ENCODE measurements at regions not wholly inside any gene's neighbourhood (a gene's known extent, or its start where the extent isn't known, plus 50 kb on each side); places are given as distances from the start of the nearest gene placed in this dataset.

DNA sequence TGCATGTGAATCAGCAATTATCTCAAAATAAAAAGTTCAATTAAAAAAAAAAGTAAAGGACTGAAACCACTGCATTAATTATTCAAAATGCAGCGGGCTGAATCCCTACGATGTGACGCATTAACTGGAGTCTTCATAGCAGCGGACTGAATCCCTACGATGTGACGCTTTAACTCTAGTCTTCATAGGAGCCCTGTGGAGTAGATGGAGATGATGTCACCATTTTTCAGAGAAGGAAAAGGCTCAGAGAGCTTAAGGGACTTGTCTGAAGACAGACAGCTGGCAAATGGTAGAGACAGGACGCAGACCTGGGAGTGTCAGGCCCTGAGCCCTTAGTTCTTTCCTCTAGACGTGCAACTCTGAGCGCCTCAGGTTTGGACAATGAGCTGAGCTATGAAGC, 168.0 kb upstream of the MYL2 start:
- H3K9me3 ChIP-seq, result no peaks in the 10 kb centered on the region
- H3K36me3 ChIP-seq, result no peaks in the 10 kb centered on the region
- no peaks in the 10 kb centered on the region for H3K4me1 ChIP-seq
- TF ChIP-seq POLR2A (IDR thresholded peaks at IDR 0.05) (no peak), EP300 (IDR thresholded peaks at IDR 0.05) (no peak), POLR2AphosphoS5 (IDR thresholded peaks at IDR 0.05) (no peak), CTCF (IDR thresholded peaks at IDR 0.05) (no peak)
- H3K27me3 ChIP-seq, result no peaks in the 10 kb centered on the region
- no peak overlapping the region for H3K27ac ChIP-seq
- no peak overlapping the region for H3K4me3 ChIP-seq
- ATAC-seq (ENCODE audit: low FRiP score in 2 of 2) (no peak), DNase-seq (no peak)
- WGBS, 2 donors, result 83 to 87% methylated on average over 9 of the region's 9 CpGs

DNA sequence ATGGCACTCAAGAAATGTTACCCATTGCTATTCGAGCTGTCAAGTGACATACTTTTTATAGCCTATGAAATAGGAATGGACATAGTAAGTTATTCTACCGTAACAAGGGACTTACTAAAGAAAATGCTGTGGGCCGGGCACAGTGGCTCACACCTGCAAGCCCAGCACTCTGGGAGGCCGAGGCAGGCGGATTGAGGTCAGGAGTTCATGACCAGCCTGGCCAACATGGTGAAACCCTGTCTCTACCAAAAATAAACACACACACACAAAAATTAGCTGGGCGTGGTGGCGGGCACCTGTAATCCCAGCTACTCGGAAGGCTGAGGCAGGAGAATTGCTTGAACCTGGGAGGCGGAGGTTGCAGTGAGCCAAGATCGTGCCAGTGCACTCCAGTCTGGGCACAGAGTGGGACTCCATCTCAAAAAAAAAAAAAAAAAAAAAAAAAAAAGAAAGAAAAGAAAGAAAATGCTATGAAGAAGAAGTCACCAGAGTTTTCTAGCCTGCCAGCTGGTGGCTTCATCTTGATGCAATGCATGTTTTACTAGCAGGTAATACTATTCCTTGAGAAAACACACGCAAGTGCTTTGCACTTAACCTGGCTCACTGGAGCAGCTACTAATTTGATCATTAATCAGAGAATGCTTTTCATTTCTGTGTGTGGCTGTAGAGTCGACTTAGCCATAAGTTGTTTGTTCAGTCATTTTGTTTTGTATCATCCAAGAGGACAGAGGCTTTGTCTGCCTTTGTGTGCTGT, 166.7 kb upstream of the MYL2 start:
- Histone ChIP-seq H3K9me3 (no peaks in the 10 kb centered on the region), H3K4me3 (no peak overlapping the region), H3K36me3 (no peaks in the 10 kb centered on the region), H3K4me1 (no peaks in the 10 kb centered on the region), H3K27me3 (no peaks in the 10 kb centered on the region), H3K27ac (no peak overlapping the region)
- DNase-seq, result no peak
- ATAC-seq (ENCODE audit: low FRiP score in 2 of 2), result no peak
- TF ChIP-seq CTCF (IDR thresholded peaks at IDR 0.05) (no peak), EP300 (IDR thresholded peaks at IDR 0.05) (no peak), POLR2A (IDR thresholded peaks at IDR 0.05) (no peak), POLR2AphosphoS5 (IDR thresholded peaks at IDR 0.05) (no peak)
- WGBS, 2 donors, result 68 to 80% methylated on average over 12 of the region's 12 CpGs

GRCh38 chr12:111085096-111085495, 164.7 kb upstream of the MYL2 start:
- Histone ChIP-seq H3K4me1 (no peaks in the 10 kb centered on the region), H3K27me3 (no peaks in the 10 kb centered on the region), H3K4me3 (no peak overlapping the region), H3K9me3 (no peaks in the 10 kb centered on the region), H3K27ac (no peak overlapping the region), H3K36me3 (no peaks in the 10 kb centered on the region)
- ATAC-seq (ENCODE audit: low FRiP score in 2 of 2) (no peak), DNase-seq (no peak)
- 81% methylated on average over 1 of the region's 1 CpG for WGBS, 2 donors
- TF ChIP-seq POLR2AphosphoS5 (IDR thresholded peaks at IDR 0.05) (no peak), EP300 (IDR thresholded peaks at IDR 0.05) (no peak), POLR2A (IDR thresholded peaks at IDR 0.05) (no peak), CTCF (IDR thresholded peaks at IDR 0.05) (no peak)

DNA sequence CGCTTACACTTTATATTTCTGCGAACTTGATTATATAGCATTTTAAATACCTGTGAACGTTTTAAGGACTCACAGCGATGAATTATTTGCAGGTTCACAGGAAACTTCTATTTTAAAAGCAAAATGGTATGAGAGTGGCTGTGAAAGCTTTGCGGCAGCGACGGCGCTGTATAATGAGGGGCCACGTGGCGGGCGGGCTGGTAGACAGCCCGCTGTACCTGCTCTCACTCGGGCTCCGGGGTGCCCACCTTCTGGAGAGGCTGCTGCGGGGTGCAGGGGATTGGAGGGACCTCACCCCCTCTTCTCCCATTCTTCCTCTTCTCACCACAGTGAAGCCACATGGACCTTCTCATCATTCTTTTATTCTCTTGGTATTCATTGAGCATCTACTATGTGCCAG, 164.2 kb upstream of the MYL2 start:
- H3K27me3 ChIP-seq, result no peaks in the 10 kb centered on the region
- H3K9me3 ChIP-seq, result no peaks in the 10 kb centered on the region
- ATAC-seq (ENCODE audit: low FRiP score in 2 of 2) (no peak), DNase-seq (peak in 1 of 2 donors; percentile 51)
- 86 to 91% methylated on average over 15 of the region's 15 CpGs for WGBS, 2 donors
- no peak overlapping the region for H3K4me3 ChIP-seq
- no peaks in the 10 kb centered on the region for H3K36me3 ChIP-seq
- H3K27ac ChIP-seq, result no peak overlapping the region
- TF ChIP-seq POLR2AphosphoS5 (IDR thresholded peaks at IDR 0.05) (no peak), EP300 (IDR thresholded peaks at IDR 0.05) (no peak), POLR2A (IDR thresholded peaks at IDR 0.05) (no peak), CTCF (IDR thresholded peaks at IDR 0.05) (no peak)
- H3K4me1 ChIP-seq, result no peaks in the 10 kb centered on the region

DNA sequence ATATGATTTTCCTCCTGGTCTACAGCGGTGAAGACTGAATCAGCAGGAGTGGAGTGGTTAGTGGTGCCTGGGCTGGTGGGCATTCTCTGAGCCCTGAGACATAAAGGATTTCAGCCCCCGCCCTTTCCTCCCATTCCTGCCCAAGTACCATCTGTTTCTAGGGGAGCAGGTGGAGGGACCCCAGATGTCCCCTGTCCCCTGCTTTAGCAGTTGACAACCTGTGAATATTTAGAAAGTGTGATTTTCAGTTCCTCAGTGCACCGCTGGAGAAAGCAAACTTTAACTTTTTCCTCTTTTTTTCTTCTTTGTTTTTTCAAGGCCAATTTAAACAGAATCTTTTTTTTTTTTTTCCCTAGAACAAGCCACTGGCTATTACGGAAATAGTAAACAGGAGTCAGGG, 163.8 kb upstream of the MYL2 start:
- no peak for TF ChIP-seq POLR2AphosphoS5 (IDR thresholded peaks at IDR 0.05)
- TF ChIP-seq POLR2A (IDR thresholded peaks at IDR 0.05), result no peak
- no peak for TF ChIP-seq EP300 (IDR thresholded peaks at IDR 0.05)
- TF ChIP-seq CTCF (IDR thresholded peaks at IDR 0.05), result no peak
- H3K27ac ChIP-seq, result no peak overlapping the region
- no peaks in the 10 kb centered on the region for H3K4me1 ChIP-seq
- no peaks in the 10 kb centered on the region for H3K9me3 ChIP-seq
- no peak overlapping the region for H3K4me3 ChIP-seq
- H3K27me3 ChIP-seq, result no peaks in the 10 kb centered on the region
- WGBS, 2 donors, result 61 to 67% methylated on average over 4 of the region's 4 CpGs
- ATAC-seq (ENCODE audit: low FRiP score in 2 of 2), result no peak
- no peaks in the 10 kb centered on the region for H3K36me3 ChIP-seq
- DNase-seq, result no peak
